GM20431 (cell line): ENCODE measurements at regions not wholly inside any gene's neighbourhood (a gene's known extent, or its start where the extent isn't known, plus 50 kb on each side); places are given as distances from the start of the nearest gene placed in this dataset.
"Not testable (repeated sequence)": the region's sequence is repeated elsewhere in the genome, so short reads cannot be mapped to it uniquely, and the experiment has no call there.

ENCODE experiments used
- in situ Hi-C: fragments of 300-500 bp; cut with MseI, MboI; formaldehyde crosslinking; loops from one replicate; pipeline ENCODE4 v1.15.0; 2020; ENCODE audit warnings: low sequenced_read_pairs; ENCODE audit not compliant: unreplicated experiment

DNA sequence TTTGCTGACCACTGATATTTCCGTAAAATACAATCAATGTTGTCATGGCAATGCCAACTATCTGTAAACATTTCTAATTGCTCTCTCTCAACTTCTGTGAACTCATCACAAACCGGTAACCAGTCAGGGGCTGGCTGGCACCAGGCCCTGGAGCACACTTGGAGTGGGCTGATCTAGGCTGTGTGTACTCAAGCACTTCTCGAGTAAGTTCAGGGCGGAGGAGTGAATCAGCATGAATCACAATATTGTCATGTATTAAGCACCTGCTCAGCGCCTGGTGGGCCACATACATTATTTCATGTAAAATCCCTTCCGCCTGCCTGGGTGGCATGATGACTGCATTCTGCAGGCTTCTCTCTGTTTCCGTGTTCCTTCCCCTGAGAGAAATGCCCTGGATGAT lies 212.4 kb downstream of the FOXD2 start:
- in situ Hi-C loops: no loop called here

- in situ Hi-C loops: no loop called here
Observed at GRCh38 chr1:47650611-47651010, 212.8 kb downstream of the FOXD2 start.

- in situ Hi-C loops: no loop called here
Observed at GRCh38 chr1:47651311-47652089, 213.7 kb downstream of the FOXD2 start.

DNA sequence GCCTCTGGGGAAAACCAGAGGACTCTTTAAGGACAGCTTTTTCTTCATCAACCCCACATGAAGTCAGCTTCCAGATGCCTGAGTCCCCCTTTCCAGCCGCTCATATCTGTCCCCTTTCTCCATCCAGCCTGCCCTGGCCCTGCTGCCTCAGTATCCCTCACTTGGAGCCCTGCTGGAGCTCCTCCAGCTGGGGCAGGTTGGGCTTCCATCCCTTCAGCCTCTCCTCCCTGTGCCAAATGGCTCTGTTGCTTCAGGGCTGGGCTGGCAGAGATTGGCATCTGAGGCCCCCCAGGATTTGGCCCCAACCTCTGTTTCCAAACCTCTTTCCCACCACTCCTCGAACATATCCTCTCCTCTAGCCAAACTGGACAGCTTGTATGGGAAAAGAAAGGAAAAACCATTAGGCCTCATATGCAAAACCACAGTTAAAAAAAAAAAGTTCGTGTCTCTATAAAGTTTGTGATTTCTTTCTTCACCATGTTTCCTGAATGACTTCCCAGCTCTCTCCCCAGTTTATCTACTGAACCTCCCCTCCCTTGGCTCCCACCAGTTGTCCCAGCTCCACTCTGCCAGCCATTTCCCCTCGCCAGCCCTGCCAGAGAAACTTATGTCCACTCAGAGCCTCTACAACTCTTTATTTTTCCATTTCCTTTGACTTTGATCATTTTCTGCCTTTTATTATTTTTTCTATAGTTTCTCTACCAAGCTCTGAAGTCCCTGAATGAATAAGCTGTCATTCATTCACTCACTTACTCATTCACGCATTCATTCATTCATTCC lies 217.9 kb downstream of the FOXD2 start:
- in situ Hi-C loops: no loop called here

GRCh38 chr1:47656719-47657685 lies 219.2 kb downstream of the FOXD2 start:
- in situ Hi-C loops: no loop called here

DNA sequence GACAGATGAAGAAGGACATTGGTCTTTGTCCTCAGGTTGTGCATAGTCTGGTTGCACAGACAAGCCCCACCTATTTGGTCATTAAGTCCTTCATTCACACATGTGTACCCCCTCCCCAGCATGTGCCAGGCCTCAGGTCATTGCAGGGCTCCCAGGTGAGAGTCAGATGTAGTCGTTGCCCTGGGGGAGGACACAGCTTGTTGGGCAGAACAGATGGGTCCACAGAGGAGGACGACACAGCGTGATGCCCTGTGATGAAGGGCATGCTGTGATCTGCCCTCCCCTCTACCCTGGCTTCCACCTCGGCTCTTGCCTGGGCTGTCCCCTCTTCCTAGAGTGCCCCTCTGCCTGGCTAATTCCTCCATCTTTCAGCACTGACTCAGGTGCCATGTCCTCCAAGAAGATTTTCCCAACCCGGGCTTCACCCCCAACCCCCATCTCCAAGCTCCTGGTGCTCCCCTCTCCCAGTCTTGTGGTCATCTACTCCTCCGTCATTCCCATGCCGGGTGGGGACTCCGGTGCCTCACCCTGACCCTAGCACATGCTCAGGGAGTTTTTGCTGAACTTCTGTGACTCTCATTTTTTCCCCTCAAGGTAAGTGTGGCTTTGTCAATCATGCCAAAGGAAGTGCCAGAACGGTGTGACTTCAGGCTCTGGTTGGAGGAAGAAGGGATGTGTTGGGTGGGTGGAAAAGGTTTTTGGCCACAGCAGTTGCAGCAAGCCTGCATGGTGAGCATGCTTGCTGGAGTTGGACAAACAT lies 220.5 kb downstream of the FOXD2 start:
- in situ Hi-C loops: no loop called here

DNA sequence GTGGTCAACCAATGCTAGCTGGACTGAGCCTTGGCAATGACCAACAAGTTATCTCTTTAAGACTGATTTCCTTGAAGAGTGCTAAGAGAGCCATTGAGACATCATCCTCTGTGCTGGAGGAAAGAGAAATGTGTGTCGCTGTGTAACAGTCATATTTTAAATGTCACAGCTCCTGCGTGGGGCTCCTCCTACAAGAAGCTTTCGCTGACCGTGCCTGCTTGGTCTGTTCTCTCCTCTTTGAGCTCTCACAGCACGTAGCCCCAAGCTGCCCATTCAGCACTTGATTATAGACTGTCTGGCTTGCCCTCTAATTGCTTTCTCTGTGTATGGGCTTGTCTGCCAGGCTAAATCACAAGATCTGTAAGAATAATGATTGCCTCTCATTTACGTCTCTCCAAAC lies 221.3 kb downstream of the FOXD2 start:
- in situ Hi-C loops: no loop called here

GRCh38 chr1:47660622-47661021 lies 222.8 kb downstream of the FOXD2 start:
- in situ Hi-C loops: no loop called here

DNA sequence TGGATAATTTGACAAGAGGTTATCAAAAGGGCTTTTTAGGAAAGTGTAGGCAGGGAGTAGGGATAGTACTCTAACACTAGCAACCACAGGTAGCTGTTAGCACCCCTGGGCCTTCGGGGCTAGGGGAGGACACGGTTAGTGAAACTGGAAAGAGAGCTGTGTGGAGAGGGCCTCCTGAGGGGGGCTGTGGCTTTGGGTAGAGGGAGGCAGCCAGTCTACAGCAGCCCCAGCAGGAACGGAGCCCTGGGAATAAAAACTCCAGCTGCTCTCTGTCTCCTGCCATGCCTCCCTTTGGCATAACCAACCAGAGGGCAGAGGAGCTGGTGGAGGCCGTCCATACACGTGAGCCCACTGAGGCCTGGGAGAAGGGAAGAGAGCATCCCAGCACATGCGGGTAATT lies 223.2 kb downstream of the FOXD2 start:
- in situ Hi-C loops: no loop called here

DNA sequence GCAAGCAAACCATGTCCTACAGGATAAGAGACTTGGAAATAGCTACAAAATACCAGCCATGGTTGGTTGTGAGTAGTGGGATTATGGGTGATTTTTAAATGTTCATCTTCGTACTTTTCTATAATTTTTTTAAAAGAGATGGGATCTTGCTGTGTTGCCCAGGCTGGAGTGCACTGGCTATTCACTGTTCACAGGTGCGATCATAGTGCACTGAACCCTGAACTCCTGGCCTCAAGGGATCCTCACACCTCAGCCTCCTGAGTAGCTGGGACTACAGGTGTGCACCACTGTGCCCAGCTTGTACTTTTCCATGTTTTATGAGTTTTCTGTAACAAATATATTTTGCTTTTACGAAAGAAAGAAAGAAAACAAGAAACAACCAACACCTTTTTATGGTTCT lies 224.2 kb downstream of the FOXD2 start:
- in situ Hi-C loops: no loop called here

- in situ Hi-C loops: no loop called here
Observed at GRCh38 chr1:47663286-47663685, 225.4 kb downstream of the FOXD2 start.

GRCh38 chr1:47664356-47664755 lies 226.5 kb downstream of the FOXD2 start:
- in situ Hi-C loops: no loop called here

DNA sequence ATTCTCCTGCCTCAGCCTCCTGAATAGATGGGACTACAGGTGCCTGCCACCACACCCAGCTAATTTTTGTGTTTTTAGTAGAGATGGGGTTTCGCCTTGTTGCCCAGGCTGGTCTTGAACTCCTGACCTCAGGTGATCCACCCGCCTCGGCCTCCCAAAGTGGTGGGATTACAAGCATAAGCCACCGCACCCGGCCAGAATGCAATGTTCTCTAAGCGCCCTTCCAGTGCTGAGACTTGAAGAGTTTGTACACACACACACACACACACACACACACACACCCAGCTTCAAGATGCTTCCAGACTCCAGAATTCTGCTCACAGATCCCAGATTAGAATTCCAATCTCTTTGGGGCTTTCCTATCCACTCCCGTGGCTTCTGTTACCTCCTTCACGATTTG lies 227.1 kb downstream of the FOXD2 start:
- in situ Hi-C loops: not testable (repeated sequence)

DNA sequence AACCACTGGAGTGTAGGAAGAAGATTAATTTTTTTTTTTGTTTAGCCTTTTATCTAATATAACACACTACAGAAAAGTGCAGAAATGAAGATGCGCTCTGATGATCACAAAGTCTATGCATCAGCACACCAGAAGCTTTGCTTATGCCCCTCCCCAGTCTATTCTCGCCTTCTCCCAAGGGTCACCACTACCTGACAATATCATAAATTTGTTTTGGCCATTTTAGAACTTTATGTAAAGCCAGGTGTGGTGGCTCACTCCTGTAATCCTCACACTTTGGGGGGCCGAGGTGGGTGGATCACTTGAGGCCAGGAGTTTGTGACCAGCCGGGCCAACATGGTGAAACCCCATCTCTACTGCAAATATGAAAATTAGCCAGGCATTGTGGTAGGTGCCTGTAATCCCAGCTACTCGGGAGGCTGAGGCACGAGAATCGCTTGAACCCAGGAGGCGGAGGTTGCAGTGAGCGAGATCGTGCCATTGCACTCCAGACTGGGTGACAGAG lies 231.3 kb downstream of the FOXD2 start:
- in situ Hi-C loops: no loop called here

DNA sequence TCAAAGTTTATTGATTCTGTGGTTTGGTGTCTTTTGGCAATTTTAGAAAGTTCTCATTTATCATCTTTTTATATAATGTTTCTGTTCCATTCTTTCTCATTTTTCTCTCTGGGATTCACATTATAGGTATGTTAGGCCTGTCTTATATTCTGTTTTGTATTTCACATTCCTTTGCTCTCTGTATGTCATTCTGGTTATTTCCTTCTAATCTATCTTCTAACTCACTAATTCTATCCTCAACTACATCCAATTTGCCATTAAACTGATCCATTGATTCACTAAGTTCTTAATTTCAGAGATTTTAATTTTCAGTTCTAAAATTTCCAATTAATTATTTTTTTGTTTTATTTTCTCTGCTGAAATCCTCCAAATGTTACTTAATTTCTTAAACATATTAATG lies 234.8 kb downstream of the FOXD2 start:
- in situ Hi-C loops: no loop called here

- in situ Hi-C loops: no loop called here
Observed at GRCh38 chr1:47674189-47674588, 236.3 kb downstream of the FOXD2 start.

DNA sequence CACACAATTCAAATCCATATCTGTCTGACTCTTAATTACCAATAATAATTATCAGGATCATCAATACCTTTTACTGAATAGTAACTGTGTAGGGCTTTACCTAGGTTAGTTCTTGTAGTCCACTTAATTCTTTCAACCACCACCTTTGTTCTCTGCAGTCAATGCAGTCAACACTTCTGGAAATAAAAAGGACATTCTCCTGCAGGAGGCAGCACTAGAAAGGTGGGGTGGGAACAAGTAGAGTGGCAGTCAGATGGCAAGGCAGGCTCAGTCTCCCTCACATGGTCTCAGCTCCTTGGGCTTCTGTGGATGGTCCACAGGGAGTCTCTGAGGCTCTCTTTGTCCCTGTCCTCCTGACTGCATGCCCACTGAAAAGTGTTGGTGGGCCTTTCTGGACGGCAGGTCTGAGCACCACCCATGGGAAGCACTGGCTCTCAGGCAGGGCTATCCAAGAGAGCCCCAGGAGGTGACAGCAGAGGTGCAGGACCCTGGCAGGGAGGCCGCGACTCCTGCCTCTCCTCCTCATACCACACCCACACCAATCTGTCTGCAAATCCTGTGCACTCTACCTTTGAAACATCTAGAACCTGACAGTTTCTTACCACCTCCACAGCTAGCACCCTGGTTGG lies 237.3 kb downstream of the FOXD2 start:
- in situ Hi-C loops: no loop called here

GRCh38 chr1:47675721-47676120 lies 237.9 kb downstream of the FOXD2 start:
- in situ Hi-C loops: no loop called here
